ENCODE measurements at regions not wholly inside any gene's neighbourhood (a gene's known extent, or its start where the extent isn't known, plus 50 kb on each side); places are given as distances from the start of the nearest gene placed in this dataset.

GRCh38 chr1:198908995-198909394 is 270.2 kb downstream of the PTPRC start:
- H3K9ac ChIP-seq (ENCODE audit: control insufficient read depth, insufficient read depth, low read length) = no peak overlapping the region
- H3K4me3 ChIP-seq = no peak overlapping the region
- SMC1A ChIA-PET (ENCODE audit: uncharacterized antibody, unreplicated experiment) = interaction anchor here (0.6 to 4.4 kb wide), 4 partner anchors 8 to 243 kb away, joined by 3 to 40 read pairs (median 4); no protein-coding TSS in a partner anchor
- 56% methylated on average over 3 of the region's 3 CpGs for WGBS (ENCODE audit: insufficient coverage, insufficient replicate concordance, low lambda C conversion rate, missing lambda C conversion rate)
- FAIRE-seq = no peak
- no peak for ATAC-seq
- no peak overlapping the region for H3K4me2 ChIP-seq (ENCODE audit: control insufficient read depth, insufficient read depth)
- no TSS peak for BruUV-seq (replicated peaks)
- no peaks in the 10 kb centered on the region; the same call in 1 of the 2 replicates for H3K79me2 ChIP-seq (ENCODE audit: control insufficient read depth, insufficient read depth, low read length)
- POLR2A ChIA-PET = no interaction called here
- DNase-seq (ENCODE audit: low read depth, low spot score) = no peak
- intact Hi-C loops (cut with micrococcal nuclease; ENCODE audit: unreplicated experiment) (no loop called here), in situ Hi-C loops (cut with MboI) (no loop called here)
- RAD21 ChIA-PET (ENCODE audit: unreplicated experiment) = interaction anchor here (1.6 kb wide), 1 partner anchor 8 kb away, joined by 4 read pairs; no protein-coding TSS in a partner anchor
- H4K20me1 ChIP-seq (ENCODE audit: control insufficient read depth, insufficient read depth) = no peaks in the 10 kb centered on the region
- H3K9me3 ChIP-seq (replicated peaks; ENCODE audit: control insufficient read depth, insufficient read depth, low read length) = no peaks in the 10 kb centered on the region; the same call in 2 of the 3 replicates
- no peak overlapping the region for H2AFZ ChIP-seq (ENCODE audit: control insufficient read depth, low read depth, low read length)
- TF ChIP-seq ZZZ3 (IDR thresholded peaks at IDR 0.05; ENCODE audit: control insufficient read depth, insufficient read length, low read depth) (no peak), JUNB (IDR thresholded peaks at IDR 0.05) (no peak), USF2 (IDR thresholded peaks at IDR 0.05; ENCODE audit: borderline replicate concordance, low read depth, low read length) (no peak), BRCA1 (IDR thresholded peaks at IDR 0.05; ENCODE audit: low read depth, low read length) (no peak), MTA2 (IDR thresholded peaks at IDR 0.05; ENCODE audit: low read depth) (no peak), NKRF (conservative IDR thresholded peaks at IDR 0.05) (no peak), RCOR1 (conservative IDR thresholded peaks at IDR 0.05; ENCODE audit: low read depth, low read length) (no peak), MXI1 (IDR thresholded peaks at IDR 0.05; ENCODE audit: low read depth, low read length) (no peak), HCFC1 (IDR thresholded peaks at IDR 0.05; ENCODE audit: low read length) (no peak), SIN3A (IDR thresholded peaks at IDR 0.05; ENCODE audit: low read depth, low read length) (no peak)
- H3K4me1 ChIP-seq (ENCODE audit: control insufficient read depth, insufficient read depth, low read length) = peaks cover 2% of the 10 kb centered on the region; the same call in 1 of the 2 replicates
- H3K36me3 ChIP-seq (ENCODE audit: control insufficient read depth in 2 of 2, insufficient read depth in 2 of 2, low read length in 1 of 2) = no peaks in the 10 kb centered on the region
- CTCF ChIA-PET = no interaction called here
- no peak overlapping the region for H3K27ac ChIP-seq (ENCODE audit: control insufficient read depth, insufficient read depth)
- H3K27me3 ChIP-seq (replicated peaks in 1 of 2; ENCODE audit: control insufficient read depth in 2 of 2, insufficient read depth in 2 of 2, low read length in 1 of 2) = no peaks in the 10 kb centered on the region
